ENCODE measurements at regions not wholly inside any gene's neighbourhood (a gene's known extent, or its start where the extent isn't known, plus 50 kb on each side); places are given as distances from the start of the nearest gene placed in this dataset.

- no peak for FAIRE-seq
These were observed 194.5 kb upstream of the JAG1 start for GRCh38 chr20:10868299-10868698.

- FAIRE-seq: no peak
These were observed 199.2 kb upstream of the JAG1 start for GRCh38 chr20:10873026-10873425.

GRCh38 chr20:10875653-10876052, 201.9 kb upstream of the JAG1 start:
- no peak for FAIRE-seq

GRCh38 chr20:10876558-10876957, 202.8 kb upstream of the JAG1 start:
- FAIRE-seq: no peak

DNA sequence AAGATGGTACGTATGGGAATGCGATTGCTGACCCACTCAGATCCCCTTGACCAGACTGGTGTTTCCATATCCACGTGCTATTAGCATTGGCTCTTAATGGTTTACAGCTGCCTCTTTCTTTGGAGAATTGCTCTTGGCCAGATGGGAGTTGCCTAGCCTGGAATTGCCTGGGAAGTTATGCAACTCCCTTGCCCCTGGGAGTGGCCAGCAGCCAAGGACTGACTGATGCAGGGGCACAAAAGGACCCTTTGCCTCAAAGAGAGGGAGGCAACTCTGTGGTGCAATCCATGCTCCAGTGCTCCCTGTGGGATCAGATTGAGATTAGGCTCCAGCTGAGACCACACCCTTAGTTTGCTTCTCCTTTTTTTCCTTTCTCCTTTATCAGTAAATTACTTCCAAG, 203.5 kb upstream of the JAG1 start:
- no peak for FAIRE-seq

DNA sequence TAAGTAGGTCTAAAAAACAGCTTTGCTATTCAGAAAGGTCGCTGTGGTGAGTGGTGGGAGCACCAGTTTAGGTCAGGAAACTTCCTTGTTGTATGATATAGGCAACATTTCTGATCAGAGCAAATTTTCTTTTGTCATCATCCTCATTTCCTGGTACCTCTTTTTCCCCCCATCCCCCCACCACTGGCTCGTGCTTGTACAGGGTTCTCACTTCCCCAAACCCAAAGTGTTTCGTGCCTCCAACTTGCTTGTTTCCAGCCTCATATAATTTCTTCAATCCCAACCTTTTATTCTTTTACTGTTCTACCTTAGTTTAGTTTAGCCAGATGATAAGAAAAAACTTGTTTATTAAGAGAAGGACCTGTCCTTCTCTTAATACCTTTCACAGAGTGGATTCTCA, 209.4 kb upstream of the JAG1 start:
- FAIRE-seq: no peak

DNA sequence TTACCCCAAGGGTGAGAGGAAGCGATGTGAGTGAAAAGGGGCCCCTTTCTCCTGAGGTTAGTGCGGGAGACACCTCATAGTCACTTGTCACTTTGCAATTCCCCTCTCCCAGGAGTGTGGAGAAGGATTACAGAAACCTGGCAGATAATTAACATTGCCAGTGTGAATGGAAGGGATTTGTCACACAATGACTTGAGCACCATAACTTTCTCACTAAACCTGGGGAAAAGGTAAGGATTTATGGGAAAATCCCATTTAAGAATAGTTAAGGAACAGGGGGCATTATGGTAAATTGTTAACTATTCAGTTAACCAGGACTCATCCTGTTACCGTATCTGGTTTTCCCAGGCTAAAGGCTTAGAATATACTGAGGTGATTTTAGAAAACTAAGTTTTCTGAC, 219.5 kb upstream of the JAG1 start:
- FAIRE-seq: no peak

- no peak for FAIRE-seq
These were observed 223.5 kb upstream of the JAG1 start for GRCh38 chr20:10897336-10897735.

DNA sequence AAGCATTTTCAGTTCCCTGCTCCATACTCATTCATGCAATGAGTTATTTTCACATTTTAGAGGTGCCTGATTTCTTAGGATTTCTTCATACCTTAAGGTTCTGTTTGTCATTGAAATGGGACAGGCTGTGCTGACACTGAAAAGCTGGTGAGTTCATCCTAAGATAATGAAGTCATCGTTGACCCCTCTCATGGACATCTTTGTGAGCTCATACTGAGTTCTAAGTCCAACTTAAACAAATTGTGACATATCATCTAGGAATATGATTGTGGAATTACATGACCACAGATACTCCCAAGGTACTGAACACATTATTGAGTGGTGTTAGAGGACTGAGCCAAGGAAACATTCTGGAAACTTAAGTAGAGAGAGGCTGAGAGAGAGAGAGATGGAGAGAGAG, 224.8 kb upstream of the JAG1 start:
- no peak for FAIRE-seq

DNA sequence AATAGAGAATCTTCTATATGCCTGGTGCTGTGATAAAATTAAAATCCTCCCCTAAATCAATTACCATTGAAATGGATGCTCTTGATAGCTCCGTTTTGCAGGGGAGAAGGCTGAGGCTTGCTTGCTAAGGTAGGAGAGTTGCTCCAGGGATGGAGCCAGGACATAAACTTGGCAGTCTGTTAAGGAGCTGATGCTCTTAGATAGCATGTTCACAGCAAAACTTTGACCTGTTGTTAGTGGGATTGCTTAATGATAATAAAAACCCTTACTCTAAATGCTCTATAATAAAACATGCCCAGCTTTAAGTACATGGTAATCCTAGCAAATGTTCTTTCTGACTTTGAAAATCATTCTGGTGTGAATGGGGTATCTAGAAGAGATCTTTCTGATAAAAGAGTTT, 228.4 kb upstream of the JAG1 start:
- no peak for FAIRE-seq

DNA sequence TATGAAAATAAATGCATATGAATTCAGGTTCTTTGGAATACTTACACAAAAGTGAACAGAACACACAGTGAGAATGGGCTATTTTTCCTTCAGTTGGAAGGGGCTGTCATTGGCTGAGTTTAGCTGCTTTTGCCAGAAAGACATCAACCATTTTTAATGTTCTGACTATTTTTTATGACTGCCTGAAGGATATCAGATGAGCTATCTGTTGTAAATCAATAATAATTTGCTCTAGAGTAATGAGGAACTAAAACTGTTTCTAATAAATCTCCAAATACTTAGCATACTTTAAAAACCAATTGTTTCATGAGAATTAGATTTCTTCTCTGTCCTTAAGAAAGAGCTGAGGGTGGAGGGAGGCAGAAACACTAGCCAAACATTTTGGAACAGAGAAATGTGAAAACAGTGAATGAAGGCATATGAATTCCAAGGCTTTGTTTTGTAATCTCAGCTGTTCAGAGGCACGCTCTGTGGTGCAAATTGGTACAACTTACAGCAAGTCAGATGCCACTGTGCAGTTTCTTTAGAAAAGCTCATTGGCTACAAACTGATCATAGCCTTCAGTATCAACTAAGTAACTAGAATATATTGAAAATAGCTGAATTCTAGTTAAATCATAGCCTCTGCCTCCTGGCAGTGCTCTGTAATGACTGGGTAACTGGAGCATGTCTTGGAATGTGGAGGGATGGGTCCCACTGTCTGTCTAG, 228.9 kb upstream of the JAG1 start:
- no peak for FAIRE-seq

GRCh38 chr20:10906834-10907233, 233.0 kb upstream of the JAG1 start:
- FAIRE-seq: no peak

- FAIRE-seq: no peak
These were observed 236.0 kb upstream of the JAG1 start for GRCh38 chr20:10909803-10910202.

- FAIRE-seq: no peak
These were observed 236.9 kb upstream of the JAG1 start for GRCh38 chr20:10910535-10911178.

GRCh38 chr20:10911298-10911697, 237.5 kb upstream of the JAG1 start:
- no peak for FAIRE-seq

GRCh38 chr20:10915815-10916214, 242.0 kb upstream of the JAG1 start:
- no peak for FAIRE-seq

- no peak for FAIRE-seq
These were observed 242.5 kb upstream of the JAG1 start for GRCh38 chr20:10916312-10916711.

DNA sequence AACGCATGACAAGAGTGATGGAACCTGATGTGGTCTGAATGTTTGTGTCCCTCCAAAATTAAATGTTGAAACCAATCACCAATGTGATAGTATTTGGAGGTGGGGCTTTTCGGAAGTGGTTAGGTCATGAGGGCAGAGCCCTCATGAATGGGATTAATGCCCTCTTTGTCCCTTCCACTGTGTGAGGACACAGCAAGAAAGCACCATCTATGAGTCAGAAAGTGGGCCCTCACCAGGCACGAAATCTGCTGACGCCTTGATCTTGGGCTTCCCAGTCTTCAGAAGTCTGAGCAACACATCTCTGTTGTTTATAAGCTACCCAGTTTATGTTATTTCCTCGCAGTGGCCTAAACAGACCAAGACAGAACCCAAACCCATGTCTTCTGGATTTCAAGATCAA, 244.0 kb upstream of the JAG1 start:
- no peak for FAIRE-seq

- no peak for FAIRE-seq
These were observed 245.8 kb upstream of the JAG1 start for GRCh38 chr20:10919396-10920140.

DNA sequence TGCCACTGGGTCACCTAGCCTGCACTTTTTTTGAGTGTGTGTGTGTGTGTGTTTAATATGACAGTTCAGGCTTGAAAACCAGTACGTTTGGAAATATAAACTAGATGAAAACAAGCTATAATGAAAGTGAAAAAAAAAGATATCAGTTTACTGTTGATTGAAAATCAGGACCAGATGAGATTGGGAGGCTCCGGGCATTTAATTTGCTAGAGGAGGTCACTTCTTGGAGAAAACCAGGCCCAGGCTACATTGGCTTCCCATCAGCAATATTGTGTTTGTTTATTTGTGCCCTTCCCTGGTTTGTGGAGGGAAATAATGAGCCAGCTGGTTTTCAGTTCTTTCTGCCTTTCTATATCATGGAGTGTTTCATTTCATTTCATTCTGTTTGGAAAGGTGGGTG, 246.6 kb upstream of the JAG1 start:
- no peak for FAIRE-seq

GRCh38 chr20:10921491-10922010, 247.8 kb upstream of the JAG1 start:
- no peak for FAIRE-seq

GRCh38 chr20:10922506-10922905, 248.7 kb upstream of the JAG1 start:
- no peak for FAIRE-seq

- no peak for FAIRE-seq
These were observed 249.1 kb upstream of the JAG1 start for GRCh38 chr20:10922941-10923340.

- FAIRE-seq: no peak
These were observed 250.9 kb upstream of the JAG1 start for GRCh38 chr20:10924644-10925201.

All from islet of Langerhans (tissue), 1 donor.